A673 (cell line): ENCODE measurements at regions not wholly inside any gene's neighbourhood (a gene's known extent, or its start where the extent isn't known, plus 50 kb on each side); places are given as distances from the start of the nearest gene placed in this dataset.

Experiments used
- EZH2 ChIP-seq: fragments of 200-600 bp; sonication (generic); IDR thresholded peaks from 2 replicates; pipeline ENCODE4 v1.6.1; 2017; ENCODE audit warnings: borderline replicate concordance, low read depth, mild to moderate bottlenecking, mixed read lengths, antibody characterized with exemption, low read length; ENCODE audit not compliant: poor library complexity, severe bottlenecking
- TF ChIP-seq, protein P1 (sequence below): fragments of 300-800, 200-600 bp; sonication (generic); conservative IDR thresholded peaks from 2 replicates; pipeline ENCODE4 v1.5.1; 2017; ENCODE audit warnings: low read depth, mild to moderate bottlenecking, antibody characterized with exemption, low read length, moderate library complexity, mixed read lengths

- TF ChIP-seq, protein P1, sequence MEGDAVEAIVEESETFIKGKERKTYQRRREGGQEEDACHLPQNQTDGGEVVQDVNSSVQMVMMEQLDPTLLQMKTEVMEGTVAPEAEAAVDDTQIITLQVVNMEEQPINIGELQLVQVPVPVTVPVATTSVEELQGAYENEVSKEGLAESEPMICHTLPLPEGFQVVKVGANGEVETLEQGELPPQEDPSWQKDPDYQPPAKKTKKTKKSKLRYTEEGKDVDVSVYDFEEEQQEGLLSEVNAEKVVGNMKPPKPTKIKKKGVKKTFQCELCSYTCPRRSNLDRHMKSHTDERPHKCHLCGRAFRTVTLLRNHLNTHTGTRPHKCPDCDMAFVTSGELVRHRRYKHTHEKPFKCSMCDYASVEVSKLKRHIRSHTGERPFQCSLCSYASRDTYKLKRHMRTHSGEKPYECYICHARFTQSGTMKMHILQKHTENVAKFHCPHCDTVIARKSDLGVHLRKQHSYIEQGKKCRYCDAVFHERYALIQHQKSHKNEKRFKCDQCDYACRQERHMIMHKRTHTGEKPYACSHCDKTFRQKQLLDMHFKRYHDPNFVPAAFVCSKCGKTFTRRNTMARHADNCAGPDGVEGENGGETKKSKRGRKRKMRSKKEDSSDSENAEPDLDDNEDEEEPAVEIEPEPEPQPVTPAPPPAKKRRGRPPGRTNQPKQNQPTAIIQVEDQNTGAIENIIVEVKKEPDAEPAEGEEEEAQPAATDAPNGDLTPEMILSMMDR, result no peak
- TF ChIP-seq EZH2, result no peak
These were observed 242.2 kb downstream of the FIGN start for GRCh38 chr2:163493359-163494298.
